Heart right ventricle (tissue), 16 donors: ENCODE measurements at regions not wholly inside any gene's neighbourhood (a gene's known extent, or its start where the extent isn't known, plus 50 kb on each side); places are given as distances from the start of the nearest gene placed in this dataset.

Experiments
- ATAC-seq, 8 donors: fragments of 200-7000 bp; cut with Tn5 transposase; one replicate each; pipeline ENCODE4 v1.9.1; 2020; ENCODE audit warnings: mild to moderate bottlenecking in 8 of 8, moderate library complexity in 8 of 8, moderate number of reproducible peaks in 1 of 8
- DNase-seq, 2 donors: peaks; one replicate each; pipeline ENCODE4 v3.0.0-alpha.2; 2020
- H3K27ac ChIP-seq, 10 donors: fragments of 200-600 bp; sonication (generic) in 2 of 10; one replicate each; pipeline versions ENCODE4 v1.5.0 to v1.8.0; 2020 to 2022; ENCODE audit warnings: mild to moderate bottlenecking in 3 of 10
- H3K27me3 ChIP-seq, 7 donors: fragments of 200-600 bp; one replicate each; pipeline ENCODE4 v1.8.0; 2021 to 2022; ENCODE audit warnings: mild to moderate bottlenecking in 2 of 7
- H3K36me3 ChIP-seq, 9 donors: fragments of 200-600 bp; sonication (generic) in 1 of 9; one replicate each; pipeline versions ENCODE4 v1.5.0 to v1.8.0; 2020 to 2022; ENCODE audit warnings: mild to moderate bottlenecking in 2 of 9
- H3K4me1 ChIP-seq, 9 donors: fragments of 200-600 bp; sonication (generic) in 1 of 9; one replicate each; pipeline versions ENCODE4 v1.5.0 to v1.8.0; 2020 to 2022; ENCODE audit warnings: mild to moderate bottlenecking in 4 of 9
- H3K4me3 ChIP-seq, 10 donors: fragments of 200-600 bp; sonication (generic) in 2 of 10; one replicate each; pipeline versions ENCODE4 v1.5.0 to v1.8.0; 2020 to 2022; ENCODE audit warnings: mild to moderate bottlenecking in 7 of 10, moderate library complexity in 2 of 10
- H3K9me3 ChIP-seq, 11 donors: fragments of 200-600 bp in 10 of 11; sonication (generic) in 2 of 11; one replicate each; pipeline versions ENCODE4 v1.5.0 to v1.8.0; 2013 to 2022; ENCODE audit warnings: mild to moderate bottlenecking in 2 of 11, control low read depth in 1 of 11, moderate library complexity in 1 of 11
- WGBS, 2 donors: extraction: QIAGEN DNeasy Blood & Tissue Kit; methylation state at CpG; one replicate each; pipeline ENCODE4 v1.1.7; 2013; ENCODE audit warnings: inconsistent platforms in 1 of 2; 5-methylcytosine and 5-hydroxymethylcytosine counted together
- intact Hi-C, 10 donors: fragments of 100-400 bp; cut with DNase I; formaldehyde crosslinking; loops; one replicate each; pipeline versions ENCODE4 v1.11.1 to v1.14.2; 2022
- TF ChIP-seq, protein P1 (sequence below), 9 donors: fragments of 200-600 bp; sonication (generic) in 2 of 9; IDR thresholded peaks; one replicate each; pipeline versions ENCODE4 v1.5.0 to v1.8.0; 2021 to 2022; ENCODE audit warnings: antibody characterized with exemption in 9 of 9, mild to moderate bottlenecking in 5 of 9, moderate library complexity in 1 of 9
- donor health status: Arrhythmogenic right ventricular cardiomyopathy.
- donor health status: ischemic (EF 13 %, LVEDD 7.1; RV severe dilation, severe dysfunction).
- donor health status: healthy with polysubstance abuse.
- donor health status: DM: no; HTN: yes; CAD: no.
- donor health status: DM: no; HTN: no; CAD: no.
- donor health status: ischemic (EF 25% LVEDD 6.9; RV normal size, moderate dysfunction).
- donor health status: ischemic (EF 25% LVEDD 5.7; RV mildly dilated, moderate dysfunction).
- donor health status: healthy.
- donor health status: DM: yes; HTN: yes; CAD: no.
- donor health status: Ischemic cardiomyopathy.
- donor health status: ischemic (EF 35%, LVEDD 5.7; RV mildly dilated, moderate dysfunction).
- donor health status: nonischemic (EF 11% LVEDD 7.7; RV severe dilation, severe dysfunction).
- donor health status: DM: yes; HTN: yes; CAD: no.
- donor health status: PGD.
- donor health status: ischemic (EF 29% LVEDD 5.4; RV normal size, mild dysfunction).
- donor health status: nonischemic (EF 23%, LVEDD 6.1; RV moderate dilation, normal function).

DNA sequence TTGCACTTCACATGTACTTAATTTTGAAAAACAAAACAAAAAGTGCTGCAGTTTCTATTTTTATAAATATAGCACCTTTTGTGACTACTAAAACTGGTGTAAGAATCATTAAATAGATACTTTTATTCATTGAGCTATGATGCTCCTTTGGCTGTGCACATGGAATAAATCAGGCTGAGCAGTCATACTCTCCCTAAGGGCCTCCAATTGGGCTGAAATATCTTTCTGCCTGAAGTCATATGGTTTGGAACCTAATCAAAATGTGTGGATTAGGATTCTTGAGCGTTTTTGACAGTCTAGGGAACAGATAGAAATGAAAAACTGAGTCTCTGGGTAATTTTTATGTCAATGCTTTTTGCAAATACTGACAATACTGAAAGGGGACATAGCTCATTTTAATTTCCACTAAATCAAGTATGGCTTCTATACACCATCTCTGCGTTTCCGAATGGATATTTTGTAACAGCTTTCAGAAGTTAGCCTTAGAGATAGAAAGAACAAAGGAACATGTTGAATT, 392.2 kb upstream of the ROBO1 start:
- ATAC-seq (no peak), DNase-seq (no peak)
- Histone ChIP-seq H3K36me3 (no peaks in the 10 kb centered on the region), H3K4me1 (no peaks in the 10 kb centered on the region), H3K9me3 (peaks cover 0 to 2% (median 0%) of the 10 kb centered on the region in 11 donors), H3K27ac (no peak overlapping the region), H3K27me3 (no peaks in the 10 kb centered on the region), H3K4me3 (no peak overlapping the region)
- TF ChIP-seq, protein P1, sequence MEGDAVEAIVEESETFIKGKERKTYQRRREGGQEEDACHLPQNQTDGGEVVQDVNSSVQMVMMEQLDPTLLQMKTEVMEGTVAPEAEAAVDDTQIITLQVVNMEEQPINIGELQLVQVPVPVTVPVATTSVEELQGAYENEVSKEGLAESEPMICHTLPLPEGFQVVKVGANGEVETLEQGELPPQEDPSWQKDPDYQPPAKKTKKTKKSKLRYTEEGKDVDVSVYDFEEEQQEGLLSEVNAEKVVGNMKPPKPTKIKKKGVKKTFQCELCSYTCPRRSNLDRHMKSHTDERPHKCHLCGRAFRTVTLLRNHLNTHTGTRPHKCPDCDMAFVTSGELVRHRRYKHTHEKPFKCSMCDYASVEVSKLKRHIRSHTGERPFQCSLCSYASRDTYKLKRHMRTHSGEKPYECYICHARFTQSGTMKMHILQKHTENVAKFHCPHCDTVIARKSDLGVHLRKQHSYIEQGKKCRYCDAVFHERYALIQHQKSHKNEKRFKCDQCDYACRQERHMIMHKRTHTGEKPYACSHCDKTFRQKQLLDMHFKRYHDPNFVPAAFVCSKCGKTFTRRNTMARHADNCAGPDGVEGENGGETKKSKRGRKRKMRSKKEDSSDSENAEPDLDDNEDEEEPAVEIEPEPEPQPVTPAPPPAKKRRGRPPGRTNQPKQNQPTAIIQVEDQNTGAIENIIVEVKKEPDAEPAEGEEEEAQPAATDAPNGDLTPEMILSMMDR (IDR thresholded peaks at IDR 0.05), result no peak
- 59 to 68% methylated on average over 3 of the region's 3 CpGs for WGBS, 2 donors
- intact Hi-C loops, result no loop called here

DNA sequence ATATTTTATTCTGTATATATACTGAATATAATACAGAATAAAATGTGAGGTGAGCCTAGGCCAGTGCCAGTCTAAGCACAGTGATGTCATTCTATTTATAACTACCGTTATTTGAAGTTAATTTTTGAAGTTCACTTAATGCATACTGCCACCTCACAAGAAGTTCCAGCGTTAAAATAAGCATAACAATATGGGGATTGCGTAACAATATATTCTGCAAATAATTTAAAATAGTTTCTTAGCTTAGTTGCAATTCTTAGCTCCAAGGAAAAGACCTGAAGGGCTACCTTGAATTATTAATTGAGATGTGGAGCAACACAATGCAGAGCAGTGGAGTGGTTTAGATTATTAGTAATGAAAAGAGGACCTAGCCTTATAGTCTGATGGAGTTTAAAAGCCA, 390.5 kb upstream of the ROBO1 start:
- H3K4me3 ChIP-seq, result no peak overlapping the region
- TF ChIP-seq, protein P1 (IDR thresholded peaks at IDR 0.05), result no peak
- intact Hi-C loops, result no loop called here
- 76 to 84% methylated on average over 3 of the region's 3 CpGs for WGBS, 2 donors
- ATAC-seq (no peak), DNase-seq (no peak)
- no peaks in the 10 kb centered on the region for H3K36me3 ChIP-seq
- no peak overlapping the region for H3K27ac ChIP-seq
- no peaks in the 10 kb centered on the region for H3K27me3 ChIP-seq
- peaks cover 0 to 6% (median 0%) of the 10 kb centered on the region in 11 donors for H3K9me3 ChIP-seq
- no peaks in the 10 kb centered on the region for H3K4me1 ChIP-seq

DNA sequence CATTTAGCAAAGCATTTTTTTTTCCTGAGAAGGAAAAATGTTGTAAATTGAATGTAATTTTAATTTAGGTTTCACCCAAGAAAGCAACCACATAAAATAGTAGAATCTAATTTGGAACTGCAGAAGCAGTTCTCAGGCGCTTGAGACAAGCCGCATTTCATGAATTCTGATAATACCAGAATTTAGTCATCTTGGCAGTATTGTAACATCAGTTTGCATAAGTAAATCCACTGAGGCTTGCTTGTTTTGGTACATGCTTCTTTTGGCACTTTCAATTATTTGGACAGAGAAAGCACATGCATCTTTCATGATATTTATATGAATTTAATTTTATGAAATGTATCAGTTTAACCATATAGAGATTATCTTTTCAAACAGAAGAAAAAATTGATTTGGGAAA, 389.7 kb upstream of the ROBO1 start:
- TF ChIP-seq, protein P1 (IDR thresholded peaks at IDR 0.05), result no peak
- no peak overlapping the region for H3K27ac ChIP-seq
- no peak for ATAC-seq
- H3K4me3 ChIP-seq, result no peak overlapping the region
- 67 to 75% methylated on average over 2 of the region's 2 CpGs for WGBS, 2 donors
- intact Hi-C loops, result no loop called here
- H3K36me3 ChIP-seq, result no peaks in the 10 kb centered on the region
- no peak for DNase-seq
- H3K27me3 ChIP-seq, result no peaks in the 10 kb centered on the region
- H3K4me1 ChIP-seq, result no peaks in the 10 kb centered on the region
- H3K9me3 ChIP-seq, result peaks cover 0 to 6% (median 0%) of the 10 kb centered on the region in 11 donors

- H3K27me3 ChIP-seq, result no peaks in the 10 kb centered on the region
- WGBS, 2 donors, result 70 to 71% methylated on average over 3 of the region's 3 CpGs
- no peak overlapping the region for H3K4me3 ChIP-seq
- no peaks in the 10 kb centered on the region for H3K36me3 ChIP-seq
- peaks cover 0 to 40% (median 6%) of the 10 kb centered on the region in 11 donors for H3K9me3 ChIP-seq
- H3K4me1 ChIP-seq, result no peaks in the 10 kb centered on the region
- no peak for ATAC-seq
- H3K27ac ChIP-seq, result no peak overlapping the region
- TF ChIP-seq, protein P1 (IDR thresholded peaks at IDR 0.05), result no peak
- DNase-seq, result no peak
- intact Hi-C loops, result no loop called here
Observed at GRCh38 chr3:80152692-80153091, 384.9 kb upstream of the ROBO1 start.
